ENCODE measurements at regions not wholly inside any gene's neighbourhood (a gene's known extent, or its start where the extent isn't known, plus 50 kb on each side); places are given as distances from the start of the nearest gene placed in this dataset.

- no peaks in the 10 kb centered on the region for H3K9me3 ChIP-seq (ENCODE audit: insufficient read depth, low read depth, low read length)
- no peak for DNase-seq (ENCODE audit: low read depth)
- no peak for FAIRE-seq
- Mint-ChIP-seq H3K27me3 (ENCODE audit: low read depth, unreplicated experiment) (peaks cover 4% of the 10 kb centered on the region), H3K9me3 (ENCODE audit: unreplicated experiment) (peaks cover 12% of the 10 kb centered on the region), H3K4me1 (ENCODE audit: low read depth, unreplicated experiment) (peaks cover 2% of the 10 kb centered on the region), H3K27ac (ENCODE audit: unreplicated experiment) (no peak overlapping the region), H3K4me3 (ENCODE audit: unreplicated experiment) (no peak overlapping the region), H3K36me3 (ENCODE audit: low read depth, unreplicated experiment) (no peaks in the 10 kb centered on the region)
- no peak overlapping the region for H3K27ac ChIP-seq (ENCODE audit: low read depth, low read length)
- H3K4me1 ChIP-seq (ENCODE audit: insufficient read depth, low read length): no peaks in the 10 kb centered on the region
- H3K36me3 ChIP-seq (ENCODE audit: insufficient read depth, low read length): no peaks in the 10 kb centered on the region
- H3K4me2 ChIP-seq (ENCODE audit: low read length): no peak overlapping the region
- no peak overlapping the region for H3K4me3 ChIP-seq (ENCODE audit: insufficient read depth, low read depth, low read length)
- no peaks in the 10 kb centered on the region for H3K27me3 ChIP-seq (ENCODE audit: insufficient read depth, low read length)
- H4K20me1 ChIP-seq (ENCODE audit: insufficient read depth, low read length): no peaks in the 10 kb centered on the region
- no peak overlapping the region for H2AFZ ChIP-seq (ENCODE audit: low read depth, low read length)
- TF ChIP-seq EZH2 (IDR thresholded peaks at IDR 0.05; ENCODE audit: insufficient read depth, low read length): no peak
- TF ChIP-seq, protein P1, sequence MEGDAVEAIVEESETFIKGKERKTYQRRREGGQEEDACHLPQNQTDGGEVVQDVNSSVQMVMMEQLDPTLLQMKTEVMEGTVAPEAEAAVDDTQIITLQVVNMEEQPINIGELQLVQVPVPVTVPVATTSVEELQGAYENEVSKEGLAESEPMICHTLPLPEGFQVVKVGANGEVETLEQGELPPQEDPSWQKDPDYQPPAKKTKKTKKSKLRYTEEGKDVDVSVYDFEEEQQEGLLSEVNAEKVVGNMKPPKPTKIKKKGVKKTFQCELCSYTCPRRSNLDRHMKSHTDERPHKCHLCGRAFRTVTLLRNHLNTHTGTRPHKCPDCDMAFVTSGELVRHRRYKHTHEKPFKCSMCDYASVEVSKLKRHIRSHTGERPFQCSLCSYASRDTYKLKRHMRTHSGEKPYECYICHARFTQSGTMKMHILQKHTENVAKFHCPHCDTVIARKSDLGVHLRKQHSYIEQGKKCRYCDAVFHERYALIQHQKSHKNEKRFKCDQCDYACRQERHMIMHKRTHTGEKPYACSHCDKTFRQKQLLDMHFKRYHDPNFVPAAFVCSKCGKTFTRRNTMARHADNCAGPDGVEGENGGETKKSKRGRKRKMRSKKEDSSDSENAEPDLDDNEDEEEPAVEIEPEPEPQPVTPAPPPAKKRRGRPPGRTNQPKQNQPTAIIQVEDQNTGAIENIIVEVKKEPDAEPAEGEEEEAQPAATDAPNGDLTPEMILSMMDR (IDR thresholded peaks at IDR 0.05; ENCODE audit: insufficient read depth, low read depth, low read length): no peak
- no peaks in the 10 kb centered on the region for H3K79me2 ChIP-seq (ENCODE audit: insufficient read depth, low read length)
- no peak overlapping the region for H3K9ac ChIP-seq (ENCODE audit: low read length)
These were observed 186.6 kb upstream of the IGFBP3 start for GRCh38 chr7:46107610-46108217.

GRCh38 chr7:46100521-46100920 is 179.4 kb upstream of the IGFBP3 start:
- no peak overlapping the region for H3K27ac Mint-ChIP-seq (ENCODE audit: unreplicated experiment)
- Histone ChIP-seq H4K20me1 (ENCODE audit: insufficient read depth, low read length) (no peaks in the 10 kb centered on the region), H3K27me3 (ENCODE audit: insufficient read depth, low read length) (no peaks in the 10 kb centered on the region), H3K4me1 (ENCODE audit: insufficient read depth, low read length) (no peaks in the 10 kb centered on the region), H3K9me3 (ENCODE audit: insufficient read depth, low read depth, low read length) (no peaks in the 10 kb centered on the region), H3K4me3 (ENCODE audit: insufficient read depth, low read depth, low read length) (no peak overlapping the region), H3K36me3 (ENCODE audit: insufficient read depth, low read length) (no peaks in the 10 kb centered on the region), H3K27ac (ENCODE audit: low read depth, low read length) (no peak overlapping the region), H3K4me2 (ENCODE audit: low read length) (no peak overlapping the region), H3K9ac (ENCODE audit: low read length) (no peak overlapping the region), H3K79me2 (ENCODE audit: insufficient read depth, low read length) (no peaks in the 10 kb centered on the region), H2AFZ (ENCODE audit: low read depth, low read length) (no peak overlapping the region)
- no peaks in the 10 kb centered on the region for H3K36me3 Mint-ChIP-seq (ENCODE audit: low read depth, unreplicated experiment)
- no peaks in the 10 kb centered on the region for H3K9me3 Mint-ChIP-seq (ENCODE audit: unreplicated experiment)
- FAIRE-seq (no peak), DNase-seq (ENCODE audit: low read depth) (no peak)
- peaks cover 12% of the 10 kb centered on the region for H3K4me1 Mint-ChIP-seq (ENCODE audit: low read depth, unreplicated experiment)
- TF ChIP-seq, protein P1 (IDR thresholded peaks at IDR 0.05; ENCODE audit: insufficient read depth, low read depth, low read length): no peak
- no peak for TF ChIP-seq EZH2 (IDR thresholded peaks at IDR 0.05; ENCODE audit: insufficient read depth, low read length)
- no peak overlapping the region for H3K4me3 Mint-ChIP-seq (ENCODE audit: unreplicated experiment)
- H3K27me3 Mint-ChIP-seq (ENCODE audit: low read depth, unreplicated experiment): no peaks in the 10 kb centered on the region

GRCh38 chr7:46099076-46099475 is 178.0 kb upstream of the IGFBP3 start:
- no peak for TF ChIP-seq EZH2 (IDR thresholded peaks at IDR 0.05; ENCODE audit: insufficient read depth, low read length)
- TF ChIP-seq, protein P1 (IDR thresholded peaks at IDR 0.05; ENCODE audit: insufficient read depth, low read depth, low read length): no peak
- FAIRE-seq (no peak), DNase-seq (ENCODE audit: low read depth) (no peak)
- no peaks in the 10 kb centered on the region for H3K36me3 Mint-ChIP-seq (ENCODE audit: low read depth, unreplicated experiment)
- Histone ChIP-seq H3K27me3 (ENCODE audit: insufficient read depth, low read length) (no peaks in the 10 kb centered on the region), H3K27ac (ENCODE audit: low read depth, low read length) (no peak overlapping the region), H4K20me1 (ENCODE audit: insufficient read depth, low read length) (no peaks in the 10 kb centered on the region), H3K9ac (ENCODE audit: low read length) (no peak overlapping the region), H3K9me3 (ENCODE audit: insufficient read depth, low read depth, low read length) (no peaks in the 10 kb centered on the region), H3K79me2 (ENCODE audit: insufficient read depth, low read length) (no peaks in the 10 kb centered on the region), H3K4me2 (ENCODE audit: low read length) (no peak overlapping the region), H3K4me3 (ENCODE audit: insufficient read depth, low read depth, low read length) (no peak overlapping the region), H3K36me3 (ENCODE audit: insufficient read depth, low read length) (no peaks in the 10 kb centered on the region), H3K4me1 (ENCODE audit: insufficient read depth, low read length) (no peaks in the 10 kb centered on the region), H2AFZ (ENCODE audit: low read depth, low read length) (no peak overlapping the region)
- H3K27ac Mint-ChIP-seq (ENCODE audit: unreplicated experiment): no peak overlapping the region
- no peak overlapping the region for H3K4me3 Mint-ChIP-seq (ENCODE audit: unreplicated experiment)
- peaks cover 12% of the 10 kb centered on the region for H3K4me1 Mint-ChIP-seq (ENCODE audit: low read depth, unreplicated experiment)
- no peaks in the 10 kb centered on the region for H3K27me3 Mint-ChIP-seq (ENCODE audit: low read depth, unreplicated experiment)
- H3K9me3 Mint-ChIP-seq (ENCODE audit: unreplicated experiment): no peaks in the 10 kb centered on the region
